K562 (cell line): ENCODE measurements at regions not wholly inside any gene's neighbourhood (a gene's known extent, or its start where the extent isn't known, plus 50 kb on each side); places are given as distances from the start of the nearest gene placed in this dataset.

Experiments used
- FOXA3 ChIP-seq, 2 experiments: fragments of 450-650 bp in 1 of 2; sonication (generic) in 1 of 2; formaldehyde crosslinking; IDR thresholded peaks in 1 of 2; conservative IDR thresholded peaks in 1 of 2; 2 replicates each; pipeline versions ENCODE4 v1.4.0 to v1.8.0; 2020 to 2022; ENCODE audit warnings: mild to moderate bottlenecking in 2 of 2, missing genetic modification reagents in 1 of 2
- FOXK2 ChIP-seq, 2 experiments: fragments of 450-650 bp; IDR thresholded peaks in 1 of 2; conservative IDR thresholded peaks in 1 of 2; 2 replicates each; pipeline ENCODE4 v1.6.1; 2016; ENCODE audit warnings: low read depth in 2 of 2, mild to moderate bottlenecking in 1 of 2
- FUS ChIP-seq: fragments of 200-400 bp; formaldehyde crosslinking; optimal IDR thresholded peaks from 2 replicates; pipeline ENCODE3; 2017; ENCODE audit warnings: low read depth, low read length
- GABPB1 ChIP-seq: sonication (generic); formaldehyde crosslinking; IDR thresholded peaks from 2 replicates; pipeline ENCODE4 v1.8.0; 2022; ENCODE audit warnings: mild to moderate bottlenecking, missing genetic modification reagents
- GTF3C2 ChIP-seq: IDR thresholded peaks from 3 replicates; pipeline ENCODE4 v1.6.1; 2011; ENCODE audit warnings: borderline replicate concordance, mild to moderate bottlenecking, moderate library complexity; ENCODE audit not compliant: insufficient read length; ENCODE audit errors: extremely low read depth
- KAT8 ChIP-seq: fragments of 450-650 bp; IDR thresholded peaks from 2 replicates; pipeline ENCODE4 v1.6.1; 2016; ENCODE audit warnings: low read depth, mild to moderate bottlenecking
- KLF1 ChIP-seq: fragments of 450-650 bp; IDR thresholded peaks from 2 replicates; pipeline ENCODE4 v1.6.1; 2016; ENCODE audit warnings: missing genetic modification characterization, missing compliant biosample characterization
- MCM3 ChIP-seq: fragments of 450-650 bp; IDR thresholded peaks from 2 replicates; pipeline ENCODE4 v1.6.1; 2016
- NFE2 ChIP-seq: IDR thresholded peaks from 2 replicates; pipeline ENCODE4 v1.6.1; 2014; ENCODE audit warnings: antibody characterized with exemption, low read depth
- NONO ChIP-seq, 2 experiments: fragments of 200-400 bp in 1 of 2; fragments of 450-650 bp in 1 of 2; formaldehyde crosslinking in 1 of 2; IDR thresholded peaks; 2 replicates each; pipeline ENCODE4 v1.6.1; 2017; ENCODE audit warnings: low read depth in 2 of 2, mild to moderate bottlenecking in 2 of 2, moderate library complexity in 2 of 2, low read length in 1 of 2
- SNIP1 ChIP-seq: fragments of 450-650 bp; IDR thresholded peaks from 2 replicates; pipeline ENCODE4 v1.7.1; 2017; ENCODE audit warnings: low read depth, mild to moderate bottlenecking
- ZNF347 ChIP-seq: fragments of 450-650 bp; formaldehyde crosslinking; IDR thresholded peaks from 2 replicates; pipeline ENCODE4 v1.4.0; 2020; ENCODE audit warnings: low read depth, mild to moderate bottlenecking, moderate library complexity
- ZNF444 ChIP-seq: fragments of 250-450 bp; sonication (Bioruptor Pico); IDR thresholded peaks from 2 replicates; pipeline ENCODE4 v1.4.0; 2020; ENCODE audit warnings: mild to moderate bottlenecking, moderate library complexity
- TF ChIP-seq, protein P1 (sequence below), 2 experiments: fragments of 450-650 bp; conservative IDR thresholded peaks; 2 replicates each; pipeline ENCODE4 v1.6.1; 2017; ENCODE audit warnings: mild to moderate bottlenecking in 2 of 2, moderate library complexity in 2 of 2
- TF ChIP-seq, protein P2 (sequence below): fragments of 150-350 bp; conservative IDR thresholded peaks from 2 replicates; pipeline ENCODE4 v1.6.1; 2014; ENCODE audit warnings: low read length
- TF ChIP-seq, protein P3 (sequence below): sonication (generic); formaldehyde crosslinking; IDR thresholded peaks from 2 replicates; pipeline ENCODE4 v1.8.0; 2022; ENCODE audit warnings: mild to moderate bottlenecking, missing genetic modification reagents

DNA sequence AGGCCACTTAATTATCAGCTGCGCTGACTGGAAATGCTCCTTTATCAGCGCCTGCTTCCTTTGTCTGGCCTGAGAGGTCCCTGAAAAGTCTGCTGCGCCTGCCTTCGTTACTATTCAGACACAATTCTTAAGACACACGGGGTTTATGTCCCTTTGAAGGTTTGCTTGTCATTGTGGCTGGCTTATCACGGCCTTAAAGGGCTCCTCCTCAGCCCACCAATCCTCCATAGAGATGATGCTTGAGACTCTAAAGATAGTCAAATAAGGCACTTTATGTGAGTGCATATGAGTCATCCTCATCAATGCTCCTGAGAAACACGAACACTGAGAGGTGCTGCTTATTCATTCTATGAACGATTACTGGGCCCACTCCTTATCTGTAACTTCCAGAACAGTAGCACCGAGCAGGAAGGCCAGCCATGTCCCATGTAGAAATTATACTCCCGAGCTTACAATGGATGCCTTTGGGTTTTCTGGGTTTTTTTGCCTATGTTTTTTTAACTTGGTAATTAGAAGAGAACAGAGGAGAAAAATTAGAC, 1268.2 kb upstream of the TMEM132C start (continued):
- TF ChIP-seq, protein P1, sequence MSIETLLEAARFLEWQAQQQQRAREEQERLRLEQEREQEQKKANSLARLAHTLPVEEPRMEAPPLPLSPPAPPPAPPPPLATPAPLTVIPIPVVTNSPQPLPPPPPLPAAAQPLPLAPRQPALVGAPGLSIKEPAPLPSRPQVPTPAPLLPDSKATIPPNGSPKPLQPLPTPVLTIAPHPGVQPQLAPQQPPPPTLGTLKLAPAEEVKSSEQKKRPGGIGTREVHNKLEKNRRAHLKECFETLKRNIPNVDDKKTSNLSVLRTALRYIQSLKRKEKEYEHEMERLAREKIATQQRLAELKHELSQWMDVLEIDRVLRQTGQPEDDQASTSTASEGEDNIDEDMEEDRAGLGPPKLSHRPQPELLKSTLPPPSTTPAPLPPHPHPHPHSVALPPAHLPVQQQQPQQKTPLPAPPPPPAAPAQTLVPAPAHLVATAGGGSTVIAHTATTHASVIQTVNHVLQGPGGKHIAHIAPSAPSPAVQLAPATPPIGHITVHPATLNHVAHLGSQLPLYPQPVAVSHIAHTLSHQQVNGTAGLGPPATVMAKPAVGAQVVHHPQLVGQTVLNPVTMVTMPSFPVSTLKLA (conservative IDR thresholded peaks at IDR 0.05): peak; percentile 56 to 83; a peak in 3 of 4 replicates
- TF ChIP-seq KLF1: no peak
- TF ChIP-seq, protein P2, sequence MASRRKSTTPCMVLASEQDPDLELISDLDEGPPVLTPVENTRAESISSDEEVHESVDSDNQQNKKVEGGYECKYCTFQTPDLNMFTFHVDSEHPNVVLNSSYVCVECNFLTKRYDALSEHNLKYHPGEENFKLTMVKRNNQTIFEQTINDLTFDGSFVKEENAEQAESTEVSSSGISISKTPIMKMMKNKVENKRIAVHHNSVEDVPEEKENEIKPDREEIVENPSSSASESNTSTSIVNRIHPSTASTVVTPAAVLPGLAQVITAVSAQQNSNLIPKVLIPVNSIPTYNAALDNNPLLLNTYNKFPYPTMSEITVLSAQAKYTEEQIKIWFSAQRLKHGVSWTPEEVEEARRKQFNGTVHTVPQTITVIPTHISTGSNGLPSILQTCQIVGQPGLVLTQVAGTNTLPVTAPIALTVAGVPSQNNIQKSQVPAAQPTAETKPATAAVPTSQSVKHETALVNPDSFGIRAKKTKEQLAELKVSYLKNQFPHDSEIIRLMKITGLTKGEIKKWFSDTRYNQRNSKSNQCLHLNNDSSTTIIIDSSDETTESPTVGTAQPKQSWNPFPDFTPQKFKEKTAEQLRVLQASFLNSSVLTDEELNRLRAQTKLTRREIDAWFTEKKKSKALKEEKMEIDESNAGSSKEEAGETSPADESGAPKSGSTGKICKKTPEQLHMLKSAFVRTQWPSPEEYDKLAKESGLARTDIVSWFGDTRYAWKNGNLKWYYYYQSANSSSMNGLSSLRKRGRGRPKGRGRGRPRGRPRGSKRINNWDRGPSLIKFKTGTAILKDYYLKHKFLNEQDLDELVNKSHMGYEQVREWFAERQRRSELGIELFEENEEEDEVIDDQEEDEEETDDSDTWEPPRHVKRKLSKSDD: no peak
- TF ChIP-seq FOXK2 (conservative IDR thresholded peaks at IDR 0.05 in 1 of 2, IDR thresholded peaks at IDR 0.05 in 1 of 2; ENCODE audit: low read depth in 2 of 2): peak; percentile 75 to 81; a peak in 3 of 4 replicates
- TF ChIP-seq NFE2: peak; percentile 96
- no peak for TF ChIP-seq ZNF347 (CRISPR knock-in tag)
- TF ChIP-seq GABPB1 (CRISPR knock-in tag): no peak; the same call in 1 of the 2 replicates
- no peak for TF ChIP-seq FOXA3 (CRISPR knock-in tag; conservative IDR thresholded peaks at IDR 0.05 in 1 of 2, IDR thresholded peaks at IDR 0.05 in 1 of 2)
- TF ChIP-seq FUS: no peak
- TF ChIP-seq, protein P3, sequence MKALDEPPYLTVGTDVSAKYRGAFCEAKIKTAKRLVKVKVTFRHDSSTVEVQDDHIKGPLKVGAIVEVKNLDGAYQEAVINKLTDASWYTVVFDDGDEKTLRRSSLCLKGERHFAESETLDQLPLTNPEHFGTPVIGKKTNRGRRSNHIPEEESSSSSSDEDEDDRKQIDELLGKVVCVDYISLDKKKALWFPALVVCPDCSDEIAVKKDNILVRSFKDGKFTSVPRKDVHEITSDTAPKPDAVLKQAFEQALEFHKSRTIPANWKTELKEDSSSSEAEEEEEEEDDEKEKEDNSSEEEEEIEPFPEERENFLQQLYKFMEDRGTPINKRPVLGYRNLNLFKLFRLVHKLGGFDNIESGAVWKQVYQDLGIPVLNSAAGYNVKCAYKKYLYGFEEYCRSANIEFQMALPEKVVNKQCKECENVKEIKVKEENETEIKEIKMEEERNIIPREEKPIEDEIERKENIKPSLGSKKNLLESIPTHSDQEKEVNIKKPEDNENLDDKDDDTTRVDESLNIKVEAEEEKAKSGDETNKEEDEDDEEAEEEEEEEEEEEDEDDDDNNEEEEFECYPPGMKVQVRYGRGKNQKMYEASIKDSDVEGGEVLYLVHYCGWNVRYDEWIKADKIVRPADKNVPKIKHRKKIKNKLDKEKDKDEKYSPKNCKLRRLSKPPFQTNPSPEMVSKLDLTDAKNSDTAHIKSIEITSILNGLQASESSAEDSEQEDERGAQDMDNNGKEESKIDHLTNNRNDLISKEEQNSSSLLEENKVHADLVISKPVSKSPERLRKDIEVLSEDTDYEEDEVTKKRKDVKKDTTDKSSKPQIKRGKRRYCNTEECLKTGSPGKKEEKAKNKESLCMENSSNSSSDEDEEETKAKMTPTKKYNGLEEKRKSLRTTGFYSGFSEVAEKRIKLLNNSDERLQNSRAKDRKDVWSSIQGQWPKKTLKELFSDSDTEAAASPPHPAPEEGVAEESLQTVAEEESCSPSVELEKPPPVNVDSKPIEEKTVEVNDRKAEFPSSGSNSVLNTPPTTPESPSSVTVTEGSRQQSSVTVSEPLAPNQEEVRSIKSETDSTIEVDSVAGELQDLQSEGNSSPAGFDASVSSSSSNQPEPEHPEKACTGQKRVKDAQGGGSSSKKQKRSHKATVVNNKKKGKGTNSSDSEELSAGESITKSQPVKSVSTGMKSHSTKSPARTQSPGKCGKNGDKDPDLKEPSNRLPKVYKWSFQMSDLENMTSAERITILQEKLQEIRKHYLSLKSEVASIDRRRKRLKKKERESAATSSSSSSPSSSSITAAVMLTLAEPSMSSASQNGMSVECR: no peak
- peak; percentile 85 for TF ChIP-seq SNIP1
- no peak for TF ChIP-seq KAT8
- no peak for TF ChIP-seq MCM3
- peak in 1 of 2 experiments; percentile 83; a peak in 2 of 4 replicates for TF ChIP-seq NONO (IDR thresholded peaks at IDR 0.05; ENCODE audit: low read depth in 2 of 2, low read length in 1 of 2)
- no peak for TF ChIP-seq ZNF444 (CRISPR knock-in tag)
- no peak for TF ChIP-seq GTF3C2
